ENCODE measurements at regions not wholly inside any gene's neighbourhood (a gene's known extent, or its start where the extent isn't known, plus 50 kb on each side); places are given as distances from the start of the nearest gene placed in this dataset.

- no peaks in the 10 kb centered on the region for H3K4me1 ChIP-seq (ENCODE audit: control insufficient read depth in 4 of 4, insufficient read depth in 4 of 4, low read length in 3 of 4)
- no peaks in the 10 kb centered on the region for H3K27me3 ChIP-seq (ENCODE audit: control insufficient read depth in 4 of 4, insufficient read depth in 4 of 4, low read length in 3 of 4)
- no peak overlapping the region for H3K4me3 ChIP-seq (ENCODE audit: low read depth in 1 of 3, low read length in 3 of 3)
- no peaks in the 10 kb centered on the region for H3K9me3 ChIP-seq (ENCODE audit: control insufficient read depth in 4 of 4, low read length in 3 of 4)
- TF ChIP-seq GABPA (IDR thresholded peaks at IDR 0.05 in 1 of 2, conservative IDR thresholded peaks at IDR 0.05 in 1 of 2) (no peak), TAF1 (conservative IDR thresholded peaks at IDR 0.05) (no peak), FOXA1 (IDR thresholded peaks at IDR 0.05) (no peak), NR2F2 (IDR thresholded peaks at IDR 0.05) (no peak), YY1 (IDR thresholded peaks at IDR 0.05) (no peak), CTCF (IDR thresholded peaks at IDR 0.05; ENCODE audit: low read depth, low read length, missing input control) (no peak), RXRA (IDR thresholded peaks at IDR 0.05) (no peak), EGR1 (IDR thresholded peaks at IDR 0.05; ENCODE audit: low read depth in 2 of 2) (no peak), FOXA2 (IDR thresholded peaks at IDR 0.05) (no peak), SP1 (IDR thresholded peaks at IDR 0.05) (no peak), MAX (IDR thresholded peaks at IDR 0.05) (no peak), HNF4G (IDR thresholded peaks at IDR 0.05) (no peak), JUND (IDR thresholded peaks at IDR 0.05) (no peak), HNF4A (conservative IDR thresholded peaks at IDR 0.05) (no peak), RAD21 (IDR thresholded peaks at IDR 0.05) (no peak)
- TF ChIP-seq, protein P1, sequence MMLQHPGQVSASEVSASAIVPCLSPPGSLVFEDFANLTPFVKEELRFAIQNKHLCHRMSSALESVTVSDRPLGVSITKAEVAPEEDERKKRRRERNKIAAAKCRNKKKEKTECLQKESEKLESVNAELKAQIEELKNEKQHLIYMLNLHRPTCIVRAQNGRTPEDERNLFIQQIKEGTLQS (IDR thresholded peaks at IDR 0.05): no peak
- TF ChIP-seq, protein P2, sequence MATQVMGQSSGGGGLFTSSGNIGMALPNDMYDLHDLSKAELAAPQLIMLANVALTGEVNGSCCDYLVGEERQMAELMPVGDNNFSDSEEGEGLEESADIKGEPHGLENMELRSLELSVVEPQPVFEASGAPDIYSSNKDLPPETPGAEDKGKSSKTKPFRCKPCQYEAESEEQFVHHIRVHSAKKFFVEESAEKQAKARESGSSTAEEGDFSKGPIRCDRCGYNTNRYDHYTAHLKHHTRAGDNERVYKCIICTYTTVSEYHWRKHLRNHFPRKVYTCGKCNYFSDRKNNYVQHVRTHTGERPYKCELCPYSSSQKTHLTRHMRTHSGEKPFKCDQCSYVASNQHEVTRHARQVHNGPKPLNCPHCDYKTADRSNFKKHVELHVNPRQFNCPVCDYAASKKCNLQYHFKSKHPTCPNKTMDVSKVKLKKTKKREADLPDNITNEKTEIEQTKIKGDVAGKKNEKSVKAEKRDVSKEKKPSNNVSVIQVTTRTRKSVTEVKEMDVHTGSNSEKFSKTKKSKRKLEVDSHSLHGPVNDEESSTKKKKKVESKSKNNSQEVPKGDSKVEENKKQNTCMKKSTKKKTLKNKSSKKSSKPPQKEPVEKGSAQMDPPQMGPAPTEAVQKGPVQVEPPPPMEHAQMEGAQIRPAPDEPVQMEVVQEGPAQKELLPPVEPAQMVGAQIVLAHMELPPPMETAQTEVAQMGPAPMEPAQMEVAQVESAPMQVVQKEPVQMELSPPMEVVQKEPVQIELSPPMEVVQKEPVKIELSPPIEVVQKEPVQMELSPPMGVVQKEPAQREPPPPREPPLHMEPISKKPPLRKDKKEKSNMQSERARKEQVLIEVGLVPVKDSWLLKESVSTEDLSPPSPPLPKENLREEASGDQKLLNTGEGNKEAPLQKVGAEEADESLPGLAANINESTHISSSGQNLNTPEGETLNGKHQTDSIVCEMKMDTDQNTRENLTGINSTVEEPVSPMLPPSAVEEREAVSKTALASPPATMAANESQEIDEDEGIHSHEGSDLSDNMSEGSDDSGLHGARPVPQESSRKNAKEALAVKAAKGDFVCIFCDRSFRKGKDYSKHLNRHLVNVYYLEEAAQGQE (IDR thresholded peaks at IDR 0.05): no peak
- TF ChIP-seq, protein P3, sequence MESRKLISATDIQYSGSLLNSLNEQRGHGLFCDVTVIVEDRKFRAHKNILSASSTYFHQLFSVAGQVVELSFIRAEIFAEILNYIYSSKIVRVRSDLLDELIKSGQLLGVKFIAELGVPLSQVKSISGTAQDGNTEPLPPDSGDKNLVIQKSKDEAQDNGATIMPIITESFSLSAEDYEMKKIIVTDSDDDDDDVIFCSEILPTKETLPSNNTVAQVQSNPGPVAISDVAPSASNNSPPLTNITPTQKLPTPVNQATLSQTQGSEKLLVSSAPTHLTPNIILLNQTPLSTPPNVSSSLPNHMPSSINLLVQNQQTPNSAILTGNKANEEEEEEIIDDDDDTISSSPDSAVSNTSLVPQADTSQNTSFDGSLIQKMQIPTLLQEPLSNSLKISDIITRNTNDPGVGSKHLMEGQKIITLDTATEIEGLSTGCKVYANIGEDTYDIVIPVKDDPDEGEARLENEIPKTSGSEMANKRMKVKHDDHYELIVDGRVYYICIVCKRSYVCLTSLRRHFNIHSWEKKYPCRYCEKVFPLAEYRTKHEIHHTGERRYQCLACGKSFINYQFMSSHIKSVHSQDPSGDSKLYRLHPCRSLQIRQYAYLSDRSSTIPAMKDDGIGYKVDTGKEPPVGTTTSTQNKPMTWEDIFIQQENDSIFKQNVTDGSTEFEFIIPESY (IDR thresholded peaks at IDR 0.05): no peak
- H3K36me3 ChIP-seq (ENCODE audit: control insufficient read depth in 4 of 4, insufficient read depth in 3 of 4, low read depth in 1 of 4, low read length in 3 of 4): no peaks in the 10 kb centered on the region
- no peak overlapping the region for H3K27ac ChIP-seq (ENCODE audit: low read depth in 1 of 2, low read length in 2 of 2)
- DNase-seq (ENCODE audit: low spot score): no peak
- no peak overlapping the region for H3K9ac ChIP-seq (ENCODE audit: low read depth in 1 of 2, low read length in 2 of 2)
- WGBS: 20% methylated on average over 1 of the region's 1 CpG
Measured at GRCh38 chr14:48052973-48053372, 377.6 kb upstream of the MDGA2 start.
